Calu3 (cell line): ENCODE measurements at regions not wholly inside any gene's neighbourhood (a gene's known extent, or its start where the extent isn't known, plus 50 kb on each side); places are given as distances from the start of the nearest gene placed in this dataset.

Experiments
- BruUV-seq: library from RNA; stranded (reverse); fragments of 400-500 nt; replicated peaks from 2 replicates; lab custom pipeline; 2021; lab: Mats Ljungman, UMichigan
- CTCF ChIA-PET: fragments of 300-600 bp; sonication (Branson Sonifier 250); formaldehyde crosslinking; loops from one replicate; lab custom pipeline; 2022; ENCODE audit warnings: antibody characterized with exemption; lab: Charles Lee
- DNase-seq: peaks from one replicate; pipeline ENCODE4 v3.0.0; 2022
- H3K27ac Mint-ChIP-seq: one replicate; pipeline ENCODE4 v1.8.0; 2022; ENCODE audit warnings: mixed read lengths; ENCODE audit not compliant: unreplicated experiment
- H3K27me3 Mint-ChIP-seq: one replicate; pipeline ENCODE4 v1.8.0; 2022; ENCODE audit warnings: mixed read lengths; ENCODE audit not compliant: unreplicated experiment
- H3K36me3 Mint-ChIP-seq: one replicate; pipeline ENCODE4 v1.8.0; 2022; ENCODE audit warnings: mild to moderate bottlenecking, moderate library complexity, mixed read lengths; ENCODE audit not compliant: insufficient read depth, unreplicated experiment
- H3K4me1 Mint-ChIP-seq: one replicate; pipeline ENCODE4 v1.8.0; 2022; ENCODE audit warnings: mild to moderate bottlenecking, low read depth, mixed read lengths; ENCODE audit not compliant: unreplicated experiment
- H3K4me3 Mint-ChIP-seq: one replicate; pipeline ENCODE4 v1.8.0; 2022; ENCODE audit warnings: mild to moderate bottlenecking, low read depth, moderate library complexity, mixed read lengths; ENCODE audit not compliant: unreplicated experiment
- H3K9me3 Mint-ChIP-seq: one replicate; pipeline ENCODE4 v1.8.0; 2022; ENCODE audit warnings: low read depth, mixed read lengths; ENCODE audit not compliant: unreplicated experiment
- intact Hi-C: fragments of 100-400 bp; cut with micrococcal nuclease; formaldehyde crosslinking; loops from one replicate; pipeline ENCODE4 v1.10.0; 2022; ENCODE audit not compliant: unreplicated experiment
- TF ChIP-seq, protein P1 (sequence below): fragments of 200-600 bp; IDR thresholded peaks from one replicate; pipeline ENCODE4 v1.8.0; 2022; ENCODE audit warnings: antibody characterized with exemption; ENCODE audit not compliant: unreplicated experiment

DNA sequence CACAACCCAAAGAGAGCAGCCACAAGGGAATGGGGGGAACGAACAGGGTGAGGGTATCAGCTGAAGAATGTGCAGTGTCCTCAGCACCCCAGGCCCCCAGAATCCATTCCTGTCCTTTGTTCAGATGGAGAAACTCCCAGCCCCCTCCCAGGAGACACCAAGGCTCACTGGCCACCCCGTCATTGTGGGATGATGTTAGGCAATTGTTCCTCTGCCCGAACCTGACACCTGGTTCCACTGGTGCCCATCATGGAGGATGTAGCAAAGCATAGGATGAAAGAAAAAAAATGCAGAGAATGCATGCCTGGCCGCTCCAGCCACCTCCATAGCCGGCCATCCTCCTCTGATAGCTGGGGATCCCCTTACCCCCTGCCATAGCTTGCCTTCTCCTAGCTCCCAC, 197.3 kb upstream of the TWIST2 start:
- Mint-ChIP-seq H3K9me3 (no peaks in the 10 kb centered on the region), H3K4me3 (no peak overlapping the region), H3K27ac (no peak overlapping the region), H3K36me3 (no peaks in the 10 kb centered on the region), H3K27me3 (peaks cover 9% of the 10 kb centered on the region), H3K4me1 (no peaks in the 10 kb centered on the region)
- BruUV-seq, result no TSS peak
- intact Hi-C loops, result no loop called here
- no peak for DNase-seq
- CTCF ChIA-PET, result no interaction called here
- TF ChIP-seq, protein P1, sequence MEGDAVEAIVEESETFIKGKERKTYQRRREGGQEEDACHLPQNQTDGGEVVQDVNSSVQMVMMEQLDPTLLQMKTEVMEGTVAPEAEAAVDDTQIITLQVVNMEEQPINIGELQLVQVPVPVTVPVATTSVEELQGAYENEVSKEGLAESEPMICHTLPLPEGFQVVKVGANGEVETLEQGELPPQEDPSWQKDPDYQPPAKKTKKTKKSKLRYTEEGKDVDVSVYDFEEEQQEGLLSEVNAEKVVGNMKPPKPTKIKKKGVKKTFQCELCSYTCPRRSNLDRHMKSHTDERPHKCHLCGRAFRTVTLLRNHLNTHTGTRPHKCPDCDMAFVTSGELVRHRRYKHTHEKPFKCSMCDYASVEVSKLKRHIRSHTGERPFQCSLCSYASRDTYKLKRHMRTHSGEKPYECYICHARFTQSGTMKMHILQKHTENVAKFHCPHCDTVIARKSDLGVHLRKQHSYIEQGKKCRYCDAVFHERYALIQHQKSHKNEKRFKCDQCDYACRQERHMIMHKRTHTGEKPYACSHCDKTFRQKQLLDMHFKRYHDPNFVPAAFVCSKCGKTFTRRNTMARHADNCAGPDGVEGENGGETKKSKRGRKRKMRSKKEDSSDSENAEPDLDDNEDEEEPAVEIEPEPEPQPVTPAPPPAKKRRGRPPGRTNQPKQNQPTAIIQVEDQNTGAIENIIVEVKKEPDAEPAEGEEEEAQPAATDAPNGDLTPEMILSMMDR, result no peak

DNA sequence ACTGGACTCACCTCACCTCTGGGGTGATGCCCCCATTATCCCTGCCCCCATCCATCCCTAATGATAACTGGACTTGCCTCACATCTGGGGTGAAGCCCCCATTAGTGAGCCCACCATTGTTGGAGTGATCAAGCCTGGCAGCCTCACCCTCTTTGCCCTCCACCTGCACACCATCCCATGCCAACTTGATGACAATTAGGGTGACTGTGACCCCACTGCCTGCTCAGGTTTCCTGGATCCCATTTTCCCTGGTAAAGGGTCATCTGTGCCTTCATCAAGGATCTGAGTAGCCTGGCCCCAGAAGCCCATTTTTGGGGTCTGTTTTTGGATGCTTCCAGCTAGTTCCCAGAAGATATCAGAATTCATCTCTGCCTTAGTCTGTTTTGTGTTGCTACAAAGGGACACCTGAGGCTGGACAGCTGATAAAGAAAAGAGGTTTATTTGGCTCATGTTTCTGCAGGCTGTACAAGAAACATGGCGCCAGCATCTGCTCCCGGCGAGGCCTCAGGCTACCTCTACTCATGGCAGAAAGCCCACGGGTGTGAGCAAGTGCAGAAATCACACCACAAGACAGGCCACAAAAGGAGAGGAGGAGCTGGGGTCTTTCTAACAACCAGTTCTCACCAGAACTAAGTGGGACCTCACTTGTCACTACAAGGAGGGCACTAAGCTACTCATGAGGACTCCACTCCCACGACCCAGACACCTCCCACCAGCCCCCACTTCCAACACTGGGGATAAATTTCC, 196.4 kb upstream of the TWIST2 start:
- no TSS peak for BruUV-seq
- CTCF ChIA-PET, result no interaction called here
- peaks cover 2% of the 10 kb centered on the region for H3K9me3 Mint-ChIP-seq
- H3K27ac Mint-ChIP-seq, result no peak overlapping the region
- peaks cover 15% of the 10 kb centered on the region for H3K27me3 Mint-ChIP-seq
- intact Hi-C loops, result no loop called here
- no peaks in the 10 kb centered on the region for H3K36me3 Mint-ChIP-seq
- TF ChIP-seq, protein P1, result no peak
- H3K4me1 Mint-ChIP-seq, result no peaks in the 10 kb centered on the region
- no peak for DNase-seq
- no peak overlapping the region for H3K4me3 Mint-ChIP-seq

DNA sequence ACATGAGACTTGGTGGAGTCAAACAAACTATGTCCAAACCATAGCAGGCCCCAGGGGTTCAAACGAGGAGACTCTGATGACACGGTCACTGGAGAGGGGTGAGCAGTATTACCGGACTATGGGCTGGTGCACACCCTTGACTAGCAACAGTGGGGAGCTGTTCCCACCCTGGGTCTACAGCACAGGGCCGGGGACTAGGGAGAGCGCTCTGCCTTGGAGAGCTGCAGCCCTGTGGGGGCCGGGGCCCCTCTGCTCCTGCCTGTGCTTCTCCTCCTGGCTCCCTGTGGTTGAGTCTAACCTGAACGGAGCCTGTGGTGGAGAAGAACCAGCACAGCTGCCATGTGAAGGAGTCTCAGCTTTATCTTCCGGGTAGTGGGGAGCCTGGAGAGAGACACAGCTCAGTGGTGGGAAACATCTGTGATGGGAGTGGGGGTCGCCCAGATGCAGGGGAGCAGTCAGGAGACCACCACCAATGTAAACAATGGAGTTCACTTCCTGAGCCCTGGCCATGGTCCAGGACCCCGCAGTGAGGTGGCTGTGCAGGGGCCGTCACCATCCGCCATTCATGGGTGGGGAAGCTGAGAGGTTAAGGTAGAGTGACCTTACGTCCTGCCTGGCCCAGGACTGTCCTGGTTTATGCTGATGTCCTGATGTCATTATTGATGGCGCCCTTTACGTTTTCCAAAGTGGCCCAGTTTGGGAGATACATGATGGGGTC, 195.7 kb upstream of the TWIST2 start:
- intact Hi-C loops, result no loop called here
- no peak for DNase-seq
- CTCF ChIA-PET, result no interaction called here
- TF ChIP-seq, protein P1, result no peak
- H3K27me3 Mint-ChIP-seq, result peaks cover 19% of the 10 kb centered on the region
- no TSS peak for BruUV-seq
- H3K4me3 Mint-ChIP-seq, result no peak overlapping the region
- H3K9me3 Mint-ChIP-seq, result peaks cover 2% of the 10 kb centered on the region
- H3K36me3 Mint-ChIP-seq, result no peaks in the 10 kb centered on the region
- no peaks in the 10 kb centered on the region for H3K4me1 Mint-ChIP-seq
- no peak overlapping the region for H3K27ac Mint-ChIP-seq

- TF ChIP-seq, protein P1, result no peak
- no peaks in the 10 kb centered on the region for H3K36me3 Mint-ChIP-seq
- intact Hi-C loops, result no loop called here
Observed at GRCh38 chr2:238652771-238653157, 195.1 kb upstream of the TWIST2 start.

More at GRCh38 chr2:238652771-238653157, 195.1 kb upstream of the TWIST2 start:
- Mint-ChIP-seq H3K27me3 (peaks cover 25% of the 10 kb centered on the region), H3K4me1 (no peaks in the 10 kb centered on the region), H3K9me3 (peaks cover 2% of the 10 kb centered on the region), H3K27ac (no peak overlapping the region), H3K4me3 (no peak overlapping the region)
- CTCF ChIA-PET, result no interaction called here
- no TSS peak for BruUV-seq
- DNase-seq, result no peak
